ENCODE measurements at regions not wholly inside any gene's neighbourhood (a gene's known extent, or its start where the extent isn't known, plus 50 kb on each side); places are given as distances from the start of the nearest gene placed in this dataset.

DNA sequence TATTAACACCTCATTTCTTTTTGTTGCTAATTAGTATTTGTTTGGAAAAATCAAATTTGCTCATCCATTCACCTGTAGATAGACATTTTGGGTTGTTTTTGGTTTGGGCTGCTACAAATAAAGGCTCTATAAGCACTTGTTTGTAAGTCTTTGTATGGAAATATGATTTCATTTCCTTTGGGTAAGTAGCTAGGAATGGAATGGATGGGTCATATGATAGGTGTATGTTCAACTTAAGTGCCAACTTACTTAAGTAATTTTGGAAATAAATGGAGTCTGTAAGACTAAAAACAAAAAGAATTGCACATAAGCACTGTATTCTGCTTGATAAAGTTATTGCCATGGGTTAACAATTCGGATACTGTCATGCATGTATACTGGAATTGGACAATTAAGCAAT is 157.7 kb upstream of the NAMPT start:
- no peak for TF ChIP-seq CTCF (IDR thresholded peaks at IDR 0.05 in 8 of 11, conservative IDR thresholded peaks at IDR 0.05 in 3 of 11)
- no peak for TF ChIP-seq POLR2A (IDR thresholded peaks at IDR 0.05)

All from spleen (tissue), 7 donors.